HUES64 (cell line): ENCODE measurements at regions not wholly inside any gene's neighbourhood (a gene's known extent, or its start where the extent isn't known, plus 50 kb on each side); places are given as distances from the start of the nearest gene placed in this dataset.

Experiments
- H3K27ac ChIP-seq: 2 replicates; pipeline ENCODE4 v1.7.0; 2013; ENCODE audit warnings: low read depth, low read length, inconsistent platforms
- H3K27me3 ChIP-seq: 2 replicates; pipeline ENCODE4 v1.6.1; 2013; ENCODE audit warnings: mild to moderate bottlenecking, low read length; ENCODE audit not compliant: insufficient read depth
- H3K36me3 ChIP-seq: 2 replicates; pipeline ENCODE4 v1.6.1; 2013; ENCODE audit warnings: mild to moderate bottlenecking, low read length; ENCODE audit not compliant: insufficient read depth
- H3K4me1 ChIP-seq: 2 replicates; pipeline ENCODE4 v1.6.1; 2013; ENCODE audit warnings: mild to moderate bottlenecking, low read length, moderate library complexity; ENCODE audit not compliant: insufficient read depth
- H3K4me3 ChIP-seq: 2 replicates; pipeline ENCODE4 v1.5.1; 2013; ENCODE audit warnings: mild to moderate bottlenecking, low read length, moderate library complexity
- H3K9ac ChIP-seq: 2 replicates; pipeline ENCODE4 v1.6.1; 2013; ENCODE audit warnings: mild to moderate bottlenecking, low read depth, low read length
- H3K9me3 ChIP-seq: 2 replicates; pipeline ENCODE4 v1.6.1; 2013; ENCODE audit warnings: low read depth, low read length; ENCODE audit not compliant: insufficient read depth
- WGBS: fragments of 150-250, 120-280 bp; methylation state at CpG from one replicate; pipeline ENCODE4 v1.1.7; 2013; ENCODE audit warnings: missing lambda C conversion rate; 5-methylcytosine and 5-hydroxymethylcytosine counted together

DNA sequence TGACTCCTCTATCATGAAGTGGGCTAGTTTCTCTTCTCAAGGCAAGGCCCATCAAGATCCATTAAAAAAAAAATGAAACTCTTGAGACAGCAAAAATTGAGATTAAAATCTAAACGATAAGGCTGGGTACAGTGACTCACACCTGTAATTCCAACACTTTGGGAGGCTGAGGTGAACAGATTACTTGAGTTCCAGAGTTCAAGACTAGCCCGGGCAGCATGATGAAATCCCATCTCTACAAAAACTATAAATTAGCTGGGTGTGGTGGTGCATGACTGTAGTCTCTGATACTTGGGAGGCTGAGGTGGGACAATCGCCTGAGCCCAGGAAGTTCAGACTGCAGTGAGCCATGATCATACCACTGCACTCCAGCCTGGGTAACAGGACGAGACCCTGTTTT, 226.5 kb upstream of the SOX5 start:
- WGBS = 96% methylated on average over 3 of the region's 4 CpGs
- H3K9ac ChIP-seq = no peak overlapping the region

DNA sequence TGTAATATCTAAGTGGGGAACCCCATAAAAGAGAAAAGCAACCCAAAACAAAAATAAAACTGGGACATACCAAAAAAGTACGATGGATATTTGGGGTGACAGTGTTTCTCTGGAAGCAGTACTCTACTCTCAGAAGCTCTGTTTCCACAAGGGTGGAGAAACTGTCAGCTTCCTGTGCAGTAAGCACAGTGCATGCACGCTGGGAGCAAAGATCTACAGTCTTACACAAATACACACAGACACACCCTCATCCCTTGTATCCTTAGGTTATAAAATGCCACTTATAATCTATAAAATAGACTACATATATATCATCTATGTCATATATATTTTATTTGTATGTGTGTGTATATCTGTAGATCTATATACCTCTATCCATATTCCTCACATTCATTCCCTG, 225.8 kb upstream of the SOX5 start:
- Histone ChIP-seq H3K9ac (no peak overlapping the region), H3K9me3 (no peaks in the 10 kb centered on the region), H3K27ac (no peak overlapping the region), H3K27me3 (no peaks in the 10 kb centered on the region), H3K4me1 (no peaks in the 10 kb centered on the region), H3K36me3 (no peaks in the 10 kb centered on the region), H3K4me3 (no peak overlapping the region)
- 98% methylated on average over 2 of the region's 2 CpGs for WGBS

More for the DNA sequence above, 226.5 kb upstream of the SOX5 start:
- no peak overlapping the region for H3K27ac ChIP-seq
- no peaks in the 10 kb centered on the region for H3K27me3 ChIP-seq
- H3K9me3 ChIP-seq = no peaks in the 10 kb centered on the region
- H3K36me3 ChIP-seq = no peaks in the 10 kb centered on the region
- no peak overlapping the region for H3K4me3 ChIP-seq
- no peaks in the 10 kb centered on the region for H3K4me1 ChIP-seq

DNA sequence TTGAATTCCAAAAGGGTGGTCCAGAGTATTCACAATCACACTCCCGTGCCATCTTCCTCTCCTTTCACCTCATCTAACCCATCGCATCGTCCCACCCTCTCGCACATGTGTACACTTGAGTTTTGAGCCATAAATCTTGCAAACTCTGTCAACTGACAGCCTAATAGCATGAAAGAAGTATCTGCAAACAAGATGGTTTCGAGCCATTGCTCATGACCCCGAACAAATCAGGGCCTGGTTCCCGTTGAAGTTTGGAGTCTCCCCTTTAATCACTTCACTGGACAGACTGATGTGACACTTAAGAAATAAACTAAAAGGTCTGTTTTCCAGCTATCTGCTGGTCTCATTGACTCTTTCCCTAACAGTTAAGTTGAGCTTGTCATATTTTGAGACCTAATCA, 223.6 kb upstream of the SOX5 start:
- Histone ChIP-seq H3K27ac (no peak overlapping the region), H3K9me3 (no peaks in the 10 kb centered on the region), H3K27me3 (no peaks in the 10 kb centered on the region), H3K36me3 (no peaks in the 10 kb centered on the region), H3K4me1 (no peaks in the 10 kb centered on the region), H3K9ac (no peak overlapping the region), H3K4me3 (no peak overlapping the region)
- WGBS = 94% methylated on average over 7 of the region's 7 CpGs

- Histone ChIP-seq H3K36me3 (no peaks in the 10 kb centered on the region), H3K27ac (no peak overlapping the region), H3K9ac (no peak overlapping the region), H3K27me3 (no peaks in the 10 kb centered on the region), H3K9me3 (no peaks in the 10 kb centered on the region), H3K4me3 (no peak overlapping the region), H3K4me1 (no peaks in the 10 kb centered on the region)
Observed at GRCh38 chr12:24172773-24173066, 223.2 kb upstream of the SOX5 start.

DNA sequence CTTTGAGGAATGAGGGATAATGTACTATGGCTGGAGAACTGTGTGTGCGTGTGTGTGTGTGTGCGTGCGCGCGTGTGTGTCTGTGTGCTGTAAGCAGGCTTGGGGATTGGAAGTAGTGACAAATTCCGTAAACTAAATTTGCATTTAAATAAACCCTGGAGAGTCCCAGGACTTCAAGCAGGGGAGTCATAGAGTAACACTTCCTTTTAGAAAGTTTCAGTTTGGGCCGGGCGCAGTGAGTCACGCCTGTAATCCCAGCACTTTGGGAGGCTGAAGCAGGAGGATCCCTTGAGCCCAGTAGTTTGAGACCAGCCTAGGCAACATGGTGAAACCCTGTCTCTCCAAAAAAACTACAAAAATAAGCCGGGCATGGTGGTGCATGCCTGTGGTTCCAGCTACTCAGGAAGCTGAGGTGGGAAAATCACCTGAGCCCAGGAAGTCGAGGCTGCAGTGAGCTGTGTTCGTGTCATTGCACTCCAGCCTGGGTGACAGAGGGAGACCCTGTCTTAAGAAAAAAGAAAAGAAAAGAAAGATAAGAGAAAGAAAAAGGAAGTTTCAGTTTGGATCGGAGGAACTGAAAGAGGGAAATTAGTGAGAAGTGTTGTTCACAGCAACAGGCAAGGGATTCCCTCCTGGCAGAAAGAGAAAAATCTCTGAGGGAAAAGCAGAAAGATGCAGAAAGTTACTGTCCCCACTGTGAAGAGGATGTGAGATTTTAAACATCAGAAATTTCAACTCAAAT, 222.7 kb upstream of the SOX5 start:
- no peaks in the 10 kb centered on the region for H3K36me3 ChIP-seq
- no peak overlapping the region for H3K4me3 ChIP-seq
- H3K9me3 ChIP-seq = no peaks in the 10 kb centered on the region
- H3K27ac ChIP-seq = no peak overlapping the region
- H3K4me1 ChIP-seq = no peaks in the 10 kb centered on the region
- no peak overlapping the region for H3K9ac ChIP-seq
- WGBS = 85% methylated on average over 12 of the region's 13 CpGs
- H3K27me3 ChIP-seq = no peaks in the 10 kb centered on the region

- Histone ChIP-seq H3K4me1 (no peaks in the 10 kb centered on the region), H3K9me3 (no peaks in the 10 kb centered on the region), H3K27me3 (no peaks in the 10 kb centered on the region), H3K27ac (no peak overlapping the region), H3K9ac (no peak overlapping the region), H3K4me3 (no peak overlapping the region), H3K36me3 (no peaks in the 10 kb centered on the region)
- WGBS = 100% methylated on average over 2 of the region's 2 CpGs
Observed at GRCh38 chr12:24155042-24155441, 205.6 kb upstream of the SOX5 start.

GRCh38 chr12:24153079-24153478, 203.6 kb upstream of the SOX5 start:
- 84% methylated on average over 2 of the region's 2 CpGs for WGBS
- no peaks in the 10 kb centered on the region for H3K27me3 ChIP-seq
- no peak overlapping the region for H3K4me3 ChIP-seq
- no peaks in the 10 kb centered on the region for H3K4me1 ChIP-seq
- no peak overlapping the region for H3K27ac ChIP-seq
- H3K9me3 ChIP-seq = no peaks in the 10 kb centered on the region
- H3K36me3 ChIP-seq = no peaks in the 10 kb centered on the region
- H3K9ac ChIP-seq = no peak overlapping the region

DNA sequence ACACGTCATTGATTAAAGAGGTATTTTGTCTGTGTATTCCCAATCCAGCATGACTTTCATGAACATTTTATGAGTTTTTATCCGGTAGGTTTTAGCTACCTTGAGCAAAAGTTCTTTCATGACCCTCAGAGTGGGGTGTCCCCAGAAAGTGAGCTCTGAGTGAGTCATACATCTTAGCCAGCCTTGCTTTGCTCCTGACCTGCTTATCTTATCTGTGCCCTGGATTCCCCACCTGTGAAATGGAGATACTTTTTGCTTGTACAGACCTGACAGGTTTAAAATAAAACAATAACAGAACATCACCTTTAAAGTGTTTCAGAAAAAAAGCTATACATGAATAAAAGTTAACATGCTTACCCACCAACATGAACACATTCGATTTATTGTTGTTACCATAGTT, 202.8 kb upstream of the SOX5 start:
- H3K4me1 ChIP-seq = no peaks in the 10 kb centered on the region
- no peaks in the 10 kb centered on the region for H3K27me3 ChIP-seq
- H3K36me3 ChIP-seq = no peaks in the 10 kb centered on the region
- no peak overlapping the region for H3K4me3 ChIP-seq
- H3K9me3 ChIP-seq = no peaks in the 10 kb centered on the region
- H3K27ac ChIP-seq = no peak overlapping the region
- WGBS = 99% methylated on average over 2 of the region's 3 CpGs
- H3K9ac ChIP-seq = no peak overlapping the region

DNA sequence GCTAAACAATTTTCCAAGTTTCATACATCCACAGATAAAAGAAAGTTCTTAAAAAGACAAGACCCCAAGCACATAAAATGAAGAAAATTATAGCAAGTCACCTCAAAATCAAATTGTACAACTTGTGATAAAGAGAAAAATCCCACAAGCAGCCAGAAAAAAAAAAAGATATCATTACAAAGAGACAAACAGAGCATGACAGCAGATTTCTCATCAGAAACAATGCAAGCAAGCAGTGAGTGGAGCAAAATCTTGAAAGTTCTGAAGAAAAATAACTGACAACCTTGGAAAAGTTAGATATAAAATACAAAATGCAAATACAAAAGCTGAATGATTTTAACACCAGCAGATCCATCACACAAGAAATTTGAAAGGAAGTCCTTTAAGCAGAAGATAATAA, 194.5 kb upstream of the SOX5 start:
- Histone ChIP-seq H3K9me3 (peaks cover 6% of the 10 kb centered on the region; the same call in 1 of the 2 replicates), H3K4me1 (no peaks in the 10 kb centered on the region), H3K27me3 (no peaks in the 10 kb centered on the region), H3K36me3 (no peaks in the 10 kb centered on the region), H3K9ac (no peak overlapping the region), H3K4me3 (no peak overlapping the region), H3K27ac (no peak overlapping the region)

GRCh38 chr12:24139035-24139434, 189.6 kb upstream of the SOX5 start:
- Histone ChIP-seq H3K36me3 (no peaks in the 10 kb centered on the region), H3K27me3 (peaks cover 10% of the 10 kb centered on the region), H3K9ac (no peak overlapping the region), H3K9me3 (peaks cover 4% of the 10 kb centered on the region; the same call in 1 of the 2 replicates), H3K27ac (no peak overlapping the region), H3K4me3 (no peak overlapping the region), H3K4me1 (peaks cover 8% of the 10 kb centered on the region)
- WGBS = 98% methylated on average over 9 of the region's 9 CpGs

DNA sequence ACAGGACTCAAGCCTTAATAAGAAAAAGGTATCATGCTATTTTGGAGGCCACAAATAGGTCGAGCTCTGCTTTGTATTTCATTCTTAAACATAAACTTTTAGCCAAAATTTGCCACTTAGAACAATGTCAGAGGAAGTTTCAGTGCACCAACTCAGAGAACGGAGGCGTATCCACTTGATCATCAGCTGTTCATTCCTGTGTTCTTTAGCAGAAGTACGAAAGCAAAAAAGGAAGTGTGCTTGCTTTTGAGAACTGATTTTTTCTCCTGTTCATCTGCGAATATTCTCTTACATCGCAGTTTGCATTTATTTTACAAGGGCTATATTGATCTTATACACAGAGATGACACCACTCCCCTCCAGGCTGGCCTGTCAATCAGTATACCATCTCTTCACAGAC, 188.6 kb upstream of the SOX5 start:
- no peaks in the 10 kb centered on the region for H3K9me3 ChIP-seq
- no peak overlapping the region for H3K27ac ChIP-seq
- H3K27me3 ChIP-seq = peaks cover 10% of the 10 kb centered on the region
- peaks cover 18% of the 10 kb centered on the region for H3K4me1 ChIP-seq
- H3K36me3 ChIP-seq = no peaks in the 10 kb centered on the region
- no peak overlapping the region for H3K4me3 ChIP-seq
- H3K9ac ChIP-seq = no peak overlapping the region
- 94% methylated on average over 6 of the region's 6 CpGs for WGBS

- peaks cover 26% of the 10 kb centered on the region for H3K4me1 ChIP-seq
- H3K36me3 ChIP-seq = no peaks in the 10 kb centered on the region
- WGBS = 86% methylated on average over 3 of the region's 5 CpGs
- H3K27ac ChIP-seq = no peak overlapping the region
- H3K9ac ChIP-seq = no peak overlapping the region
- H3K27me3 ChIP-seq = peaks cover 27% of the 10 kb centered on the region
- no peaks in the 10 kb centered on the region for H3K9me3 ChIP-seq
- no peak overlapping the region for H3K4me3 ChIP-seq
Observed at GRCh38 chr12:24135158-24135850, 185.8 kb upstream of the SOX5 start.
